ENCODE measurements at regions not wholly inside any gene's neighbourhood (a gene's known extent, or its start where the extent isn't known, plus 50 kb on each side); places are given as distances from the start of the nearest gene placed in this dataset.

DNA sequence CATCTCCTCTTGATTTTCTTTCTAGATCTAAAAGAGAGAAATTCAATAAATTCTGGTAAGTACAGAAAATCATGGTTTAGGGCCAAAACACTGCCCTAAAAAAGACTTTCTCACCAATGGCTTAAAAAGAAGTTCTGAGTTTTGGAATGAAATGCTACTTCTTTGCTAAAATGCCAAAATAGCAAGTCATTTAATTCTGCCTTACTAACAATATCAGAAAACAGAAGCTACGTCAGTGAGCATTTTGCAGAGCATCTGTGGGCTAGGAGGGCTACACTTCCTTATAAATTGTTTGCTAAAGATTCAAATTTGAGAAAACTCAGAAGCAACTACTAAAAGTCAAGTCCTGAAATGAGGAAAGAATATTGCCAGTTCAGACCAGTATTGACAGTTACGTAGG, 560.8 kb upstream of the CELF2 start:
- no peak for DNase-seq (ENCODE audit: low read depth in 2 of 3, low spot score in 2 of 3)

DNA sequence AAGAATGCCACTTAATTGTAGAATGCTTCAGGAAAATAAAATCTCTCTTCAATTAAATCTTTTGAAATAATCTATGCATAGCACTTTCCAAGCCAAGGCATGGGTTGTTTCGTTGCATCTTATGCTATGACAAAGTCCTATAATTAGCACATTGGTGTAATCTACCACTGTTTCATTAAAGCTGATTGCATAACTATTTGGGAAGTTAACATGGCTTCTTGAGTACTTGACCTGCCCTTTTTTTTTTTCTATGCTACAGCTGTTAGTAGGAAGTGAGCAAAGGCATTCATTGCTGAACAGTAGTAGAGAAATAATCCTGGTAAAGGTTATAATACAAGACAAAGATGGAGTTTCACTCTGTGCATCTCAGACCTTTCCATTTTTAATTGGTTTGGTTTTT, 557.2 kb upstream of the CELF2 start:
- DNase-seq (ENCODE audit: low read depth in 2 of 3, low spot score in 2 of 3): no peak

DNA sequence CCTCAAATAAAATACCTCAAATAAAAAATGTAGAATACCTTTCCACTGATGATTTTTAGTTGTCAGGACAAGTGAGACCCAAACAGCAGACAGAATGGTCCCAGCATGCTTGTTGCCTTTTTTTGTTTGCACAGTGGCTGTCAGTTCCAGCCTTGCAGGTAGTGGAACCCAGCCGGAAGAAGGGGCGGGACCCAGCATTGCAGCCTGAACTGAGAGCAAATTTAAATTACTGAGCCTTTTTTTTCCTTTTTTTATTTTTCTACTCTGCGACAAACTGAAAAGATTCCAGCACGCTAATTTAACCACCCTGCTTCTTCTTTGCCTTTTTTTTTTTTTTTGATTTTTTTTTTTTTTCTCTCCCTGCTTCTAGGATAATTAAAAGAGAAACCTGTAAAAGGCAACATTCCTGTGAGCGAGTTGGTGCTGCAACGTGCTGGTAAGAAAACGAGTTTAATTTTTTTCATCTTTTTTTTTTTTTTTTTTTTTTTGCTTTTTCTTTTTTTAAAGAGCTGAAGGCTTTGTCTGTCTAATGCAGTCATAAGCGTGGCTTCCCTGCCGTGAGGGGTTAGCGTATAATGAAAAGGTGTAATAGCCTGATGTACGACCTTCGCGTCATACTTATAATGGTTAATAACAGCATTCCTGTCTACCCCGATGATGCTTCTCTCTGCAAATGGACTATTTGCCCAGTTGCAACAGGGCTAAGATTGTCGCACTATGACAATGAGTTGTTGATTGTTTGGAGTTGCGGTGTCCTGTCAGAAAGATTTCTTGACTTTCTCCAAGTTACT, 555.3 kb upstream of the CELF2 start:
- DNase-seq (ENCODE audit: low read depth in 2 of 3, low spot score in 2 of 3): no peak

DNA sequence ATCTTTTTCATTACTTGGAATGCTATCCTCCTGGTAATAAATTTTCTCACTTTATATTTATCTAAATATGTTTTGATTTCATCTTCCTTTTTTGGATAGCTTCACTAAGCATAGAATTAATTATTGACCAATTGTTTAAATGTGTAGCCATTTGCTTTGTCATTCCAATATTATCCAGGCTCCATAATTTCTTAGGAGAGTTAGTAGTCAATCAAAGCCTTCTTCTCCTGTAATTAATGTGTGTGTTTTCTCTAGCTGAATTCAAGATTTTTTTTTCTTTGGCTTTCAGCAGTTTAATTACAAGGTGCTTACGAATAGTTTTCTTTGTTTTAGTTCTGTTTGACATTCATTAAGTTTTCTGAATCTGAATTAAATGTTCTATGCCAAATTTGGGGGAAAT, 545.9 kb upstream of the CELF2 start:
- DNase-seq (ENCODE audit: low read depth in 2 of 3, low spot score in 2 of 3): no peak

GRCh38 chr10:10475812-10476211, 541.9 kb upstream of the CELF2 start:
- no peak for DNase-seq (ENCODE audit: low read depth in 2 of 3, low spot score in 2 of 3)

DNA sequence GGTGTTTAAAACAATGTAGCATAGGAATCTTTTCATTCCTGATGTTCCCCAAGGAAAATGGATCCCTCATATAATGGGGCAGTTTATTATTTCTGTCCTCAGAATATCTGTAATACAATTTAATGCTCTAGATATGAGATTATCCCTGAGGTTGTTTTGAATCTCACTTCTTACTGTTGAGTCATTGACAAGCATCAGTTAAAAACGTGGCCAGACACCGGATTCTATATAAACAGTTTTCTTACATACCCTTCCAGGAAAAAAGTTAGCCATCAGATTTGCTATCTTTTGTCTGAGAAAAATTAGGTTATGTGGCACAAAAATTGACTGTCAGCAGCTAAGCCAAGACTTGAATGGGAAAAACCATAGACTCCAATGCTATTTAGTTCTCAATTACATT, 539.8 kb upstream of the CELF2 start:
- no peak for DNase-seq (ENCODE audit: low read depth in 2 of 3, low spot score in 2 of 3)

- DNase-seq (ENCODE audit: low read depth in 2 of 3, low spot score in 2 of 3): no peak
These were observed 538.2 kb upstream of the CELF2 start for GRCh38 chr10:10479465-10479864.

- no peak for DNase-seq (ENCODE audit: low read depth in 2 of 3, low spot score in 2 of 3)
These were observed 535.1 kb upstream of the CELF2 start for GRCh38 chr10:10482613-10483012.

DNA sequence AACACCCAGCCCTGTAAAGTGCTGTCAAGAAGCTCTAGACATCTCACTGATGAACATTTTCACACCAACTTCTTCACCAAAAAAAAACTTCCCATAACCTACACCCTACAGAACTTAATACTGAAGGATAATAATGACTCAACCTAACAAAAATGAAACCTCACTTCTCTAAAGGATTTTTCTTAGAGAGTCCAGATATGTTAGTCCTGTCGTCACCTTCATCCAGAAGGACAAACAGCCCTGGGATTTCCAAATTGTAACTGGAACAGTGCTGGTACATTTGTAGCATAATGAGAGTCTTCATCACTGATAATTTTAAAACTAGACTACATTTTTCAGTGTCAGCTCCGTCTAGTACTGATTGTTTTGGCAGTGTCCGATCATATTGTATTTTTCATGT, 528.6 kb upstream of the CELF2 start:
- DNase-seq (ENCODE audit: low read depth in 2 of 3, low spot score in 2 of 3): no peak

DNA sequence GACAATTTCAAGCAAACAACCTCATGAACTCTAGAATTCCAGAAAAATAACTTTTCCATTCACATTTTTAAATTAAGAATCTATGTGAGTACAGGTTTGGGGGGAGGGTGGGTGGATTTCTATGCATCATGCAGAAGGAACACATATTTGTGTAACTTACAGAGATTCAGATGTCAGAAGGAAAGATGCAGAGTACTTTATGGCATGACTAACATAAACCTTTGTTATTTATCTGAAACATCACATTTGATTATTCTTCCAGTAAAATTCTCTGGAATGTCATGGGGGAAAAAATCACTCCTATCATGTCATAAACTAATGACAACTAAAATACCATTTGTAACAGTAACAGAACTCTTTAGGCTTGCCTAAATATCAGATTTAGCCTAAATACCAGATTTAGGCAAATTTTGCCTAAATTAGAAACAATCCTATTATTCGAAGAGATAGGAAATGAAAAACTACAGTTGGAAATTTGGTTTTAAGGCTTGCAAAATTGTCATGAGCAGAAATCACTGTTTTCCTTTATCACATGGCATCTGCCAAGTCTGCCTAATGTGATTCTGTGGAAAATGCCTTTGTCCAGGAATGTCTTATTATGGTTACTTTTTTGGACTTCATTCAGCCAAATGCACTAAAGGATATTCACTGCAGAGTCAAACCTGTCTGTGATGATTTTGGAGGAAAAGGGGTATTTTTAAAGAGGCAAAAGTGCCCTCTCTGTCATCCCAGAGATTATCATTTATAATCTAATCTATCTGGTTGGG, 527.7 kb upstream of the CELF2 start:
- no peak for DNase-seq (ENCODE audit: low read depth in 2 of 3, low spot score in 2 of 3)

- DNase-seq (ENCODE audit: low read depth in 2 of 3, low spot score in 2 of 3): no peak
These were observed 527.1 kb upstream of the CELF2 start for GRCh38 chr10:10490581-10490980.

GRCh38 chr10:10492420-10492819, 525.3 kb upstream of the CELF2 start:
- DNase-seq (ENCODE audit: low read depth in 2 of 3, low spot score in 2 of 3): no peak

DNA sequence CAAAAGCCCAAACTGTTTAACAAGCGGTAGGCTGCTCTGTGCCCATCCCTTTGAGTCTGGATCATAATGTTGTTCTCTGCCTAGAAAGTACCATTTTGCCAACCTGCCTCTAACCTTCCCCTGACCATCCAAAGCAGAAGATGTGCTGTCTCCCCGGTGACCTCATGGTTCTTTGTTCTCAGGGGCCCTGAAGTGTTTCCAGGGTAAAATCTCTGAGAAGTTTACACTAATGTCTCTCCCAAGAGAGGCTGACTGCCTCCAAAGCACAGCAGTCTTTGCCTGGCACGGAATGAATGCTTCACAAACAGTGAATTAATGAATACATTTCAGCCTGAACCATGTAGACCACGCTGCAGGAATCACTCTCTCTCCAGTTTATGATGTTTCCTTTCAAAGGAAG, 523.8 kb upstream of the CELF2 start:
- DNase-seq (ENCODE audit: low read depth in 2 of 3, low spot score in 2 of 3): no peak

GRCh38 chr10:10497245-10497644, 520.4 kb upstream of the CELF2 start:
- DNase-seq (ENCODE audit: low read depth in 2 of 3, low spot score in 2 of 3): no peak

GRCh38 chr10:10498781-10499180, 518.9 kb upstream of the CELF2 start:
- DNase-seq (ENCODE audit: low read depth in 2 of 3, low spot score in 2 of 3): no peak

DNA sequence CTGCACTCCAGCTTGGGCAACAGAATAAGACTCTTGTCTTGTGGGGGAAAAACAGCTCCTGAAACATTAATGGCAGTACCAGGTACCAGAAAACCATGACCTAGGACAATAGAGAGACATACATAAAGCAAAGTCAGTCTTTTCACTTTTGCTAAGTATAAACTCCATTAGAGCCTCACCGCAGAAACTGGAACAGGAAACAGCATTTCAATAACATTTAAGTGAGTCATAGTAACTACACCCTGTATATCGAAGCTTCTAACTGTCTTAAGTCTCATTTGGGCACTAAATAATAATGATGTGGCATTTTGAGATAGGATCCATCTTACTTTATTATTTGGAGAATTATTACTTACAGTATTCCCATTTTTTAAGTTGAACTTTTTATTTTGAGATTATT, 517.8 kb upstream of the CELF2 start:
- DNase-seq (ENCODE audit: low read depth in 2 of 3, low spot score in 2 of 3): no peak

DNA sequence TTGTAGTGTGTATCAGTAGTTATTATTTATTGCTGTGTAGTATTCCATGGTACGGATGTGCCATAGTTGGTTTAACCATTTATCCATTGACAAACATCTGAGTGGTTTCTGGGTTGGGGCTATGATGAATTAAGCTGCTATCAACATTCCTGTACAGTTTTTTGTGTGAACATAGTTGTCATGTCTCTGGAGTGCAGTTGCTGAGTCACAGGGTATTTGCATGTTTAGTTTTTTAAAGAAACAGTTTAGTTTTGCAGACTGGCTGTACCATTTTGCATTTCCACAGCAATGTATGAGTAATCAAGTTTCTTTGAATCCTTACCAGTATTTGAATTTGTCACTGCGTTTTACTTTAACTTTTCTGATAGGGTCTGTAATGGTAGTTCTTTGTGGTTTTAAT, 516.7 kb upstream of the CELF2 start:
- no peak for DNase-seq (ENCODE audit: low read depth in 2 of 3, low spot score in 2 of 3)

- no peak for DNase-seq (ENCODE audit: low read depth in 2 of 3, low spot score in 2 of 3)
These were observed 513.9 kb upstream of the CELF2 start for GRCh38 chr10:10503772-10504171.

DNA sequence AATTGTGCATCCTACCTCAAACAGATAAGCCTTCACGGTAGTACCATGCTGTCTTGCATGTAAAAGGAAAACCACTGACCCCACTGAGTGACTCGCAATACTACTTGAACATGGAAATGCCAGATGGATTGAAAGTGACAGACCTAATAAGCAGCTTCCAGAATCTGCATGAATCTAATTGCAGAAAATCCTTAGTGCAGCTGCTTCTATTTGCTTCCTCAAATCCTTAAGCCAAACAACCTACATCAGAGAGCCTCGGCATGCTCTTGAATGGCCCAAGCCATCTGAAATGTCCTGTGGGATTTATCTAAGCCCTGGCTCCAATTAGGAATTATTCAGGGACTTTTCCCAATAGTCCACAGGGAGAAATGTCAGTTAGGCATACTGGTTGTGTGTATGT, 509.5 kb upstream of the CELF2 start:
- DNase-seq (ENCODE audit: low read depth in 2 of 3, low spot score in 2 of 3): no peak

GRCh38 chr10:10510179-10510578, 507.5 kb upstream of the CELF2 start:
- DNase-seq (ENCODE audit: low read depth in 2 of 3, low spot score in 2 of 3): no peak

DNA sequence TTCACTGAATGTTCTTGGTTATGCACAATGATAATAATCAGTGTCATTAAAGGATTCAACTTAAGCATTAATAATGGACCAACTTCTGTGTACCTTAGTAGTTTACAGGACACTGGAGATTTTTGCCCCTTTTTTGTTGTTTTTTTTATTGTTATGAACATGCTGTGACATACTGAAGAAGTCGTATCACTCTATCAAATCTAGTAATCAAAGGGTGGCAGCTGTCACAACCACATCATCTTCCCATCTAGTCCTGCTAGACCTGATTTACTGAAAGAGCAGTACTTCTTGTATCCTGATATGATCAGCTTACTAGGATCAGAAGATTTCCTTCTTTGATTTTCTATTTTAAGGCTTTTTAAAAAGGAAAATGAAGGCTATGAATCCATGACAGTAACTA, 504.6 kb upstream of the CELF2 start:
- no peak for DNase-seq (ENCODE audit: low read depth in 2 of 3, low spot score in 2 of 3)

DNA sequence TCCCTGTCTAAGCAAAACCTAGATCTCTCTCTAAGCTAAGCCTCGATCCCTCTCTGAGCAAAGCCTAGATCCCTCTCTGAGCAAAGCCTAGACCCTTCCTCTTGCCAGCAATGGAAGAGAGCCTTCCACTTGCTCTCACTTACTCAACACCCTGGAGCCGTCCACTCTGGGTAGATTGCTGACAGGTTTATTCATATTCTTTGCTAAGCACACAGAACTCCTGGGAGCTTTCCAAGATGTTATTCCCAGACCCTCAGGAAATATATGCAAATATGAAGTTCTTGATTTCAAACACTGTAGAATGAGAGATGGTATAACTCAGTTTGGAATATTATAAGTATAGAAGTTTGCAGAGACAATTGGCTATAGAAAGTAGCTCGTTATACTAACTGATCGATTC, 503.8 kb upstream of the CELF2 start:
- DNase-seq (ENCODE audit: low read depth in 2 of 3, low spot score in 2 of 3): no peak

GRCh38 chr10:10514797-10515196, 502.9 kb upstream of the CELF2 start:
- no peak for DNase-seq (ENCODE audit: low read depth in 2 of 3, low spot score in 2 of 3)

Measured in activated CD8-positive, alpha-beta memory T cell treated with anti-CD3 and anti-CD28 coated beads for 48 hours (primary cell).